K562 (cell line): ENCODE measurements at regions not wholly inside any gene's neighbourhood (a gene's known extent, or its start where the extent isn't known, plus 50 kb on each side); places are given as distances from the start of the nearest gene placed in this dataset.

Experiments
- CEBPB ChIP-seq: fragments of 450-650 bp; IDR thresholded peaks from 2 replicates; pipeline ENCODE4 v1.6.1; 2016; ENCODE audit warnings: missing genetic modification characterization, missing compliant biosample characterization
- LARP7 ChIP-seq: fragments of 450-650 bp; IDR thresholded peaks from 2 replicates; pipeline ENCODE4 v1.6.1; 2016
- NFXL1 ChIP-seq: fragments of 450-650 bp; formaldehyde crosslinking; IDR thresholded peaks from 2 replicates; pipeline ENCODE4 v1.4.0; 2021; ENCODE audit warnings: mild to moderate bottlenecking
- POLR2G ChIP-seq: fragments of 200-400 bp; formaldehyde crosslinking; IDR thresholded peaks from 2 replicates; pipeline ENCODE4 v1.6.1; 2017; ENCODE audit warnings: low read depth, mild to moderate bottlenecking, antibody characterized with exemption, low read length, moderate library complexity
- PPARD ChIP-seq: fragments of 250-450 bp; sonication (Bioruptor Pico); IDR thresholded peaks from 2 replicates; pipeline ENCODE4 v1.8.0; 2022; ENCODE audit warnings: inconsistent platforms, mild to moderate bottlenecking, moderate library complexity
- TEAD4 ChIP-seq, 2 experiments: sonication (generic) in 1 of 2; formaldehyde crosslinking in 1 of 2; IDR thresholded peaks; 2 replicates each; pipeline versions ENCODE4 v1.6.1 to v1.8.0; 2012 to 2022; ENCODE audit warnings: borderline replicate concordance in 1 of 2, inconsistent platforms in 1 of 2, low read length in 1 of 2, mild to moderate bottlenecking in 1 of 2, missing genetic modification reagents in 1 of 2
- ZSCAN29 ChIP-seq: fragments of 450-650 bp; IDR thresholded peaks from 2 replicates; pipeline ENCODE4 v1.6.1; 2017
- ZZZ3 ChIP-seq: fragments of 450-650 bp; IDR thresholded peaks from 2 replicates; pipeline ENCODE4 v1.6.1; 2016; ENCODE audit warnings: antibody characterized with exemption, mild to moderate bottlenecking, moderate library complexity
- TF ChIP-seq, protein P1 (sequence below), 2 experiments: fragments of 450-650 bp; IDR thresholded peaks; 2 replicates each; pipeline ENCODE4 v1.6.1; 2016; ENCODE audit warnings: mild to moderate bottlenecking in 2 of 2, borderline replicate concordance in 1 of 2, low read depth in 1 of 2, moderate library complexity in 1 of 2

DNA sequence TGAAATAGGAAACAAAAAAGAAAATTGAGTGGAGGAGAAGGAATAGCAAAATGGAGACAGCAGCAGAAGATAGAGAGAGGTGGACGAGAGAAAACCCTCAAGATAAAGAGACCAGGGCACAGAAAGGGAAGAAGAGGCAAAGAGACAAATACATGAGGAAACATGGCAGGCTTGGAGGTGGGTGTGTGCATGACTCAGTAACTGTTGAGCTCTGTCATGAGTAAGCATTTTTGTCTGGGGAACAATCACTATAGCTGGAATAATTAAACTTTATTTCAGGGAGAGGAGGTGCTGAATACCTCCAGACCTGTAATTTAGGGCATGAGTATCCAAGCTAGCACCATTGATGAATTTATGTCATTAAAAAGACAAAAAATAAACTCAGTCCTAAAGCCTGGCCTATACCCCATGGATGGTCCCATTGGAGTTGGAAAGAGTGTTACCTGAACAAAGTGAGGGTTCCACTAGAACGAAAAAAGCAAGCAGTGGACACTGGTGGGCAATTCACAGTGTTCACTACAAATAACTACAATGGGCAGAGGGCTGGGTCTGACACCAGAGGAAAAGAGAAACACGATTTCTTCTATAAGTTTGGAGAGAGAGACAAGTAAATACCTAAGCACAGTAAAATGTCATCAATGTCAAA lies 145.5 kb downstream of the ADCYAP1 start (continued):
- TF ChIP-seq, protein P1, sequence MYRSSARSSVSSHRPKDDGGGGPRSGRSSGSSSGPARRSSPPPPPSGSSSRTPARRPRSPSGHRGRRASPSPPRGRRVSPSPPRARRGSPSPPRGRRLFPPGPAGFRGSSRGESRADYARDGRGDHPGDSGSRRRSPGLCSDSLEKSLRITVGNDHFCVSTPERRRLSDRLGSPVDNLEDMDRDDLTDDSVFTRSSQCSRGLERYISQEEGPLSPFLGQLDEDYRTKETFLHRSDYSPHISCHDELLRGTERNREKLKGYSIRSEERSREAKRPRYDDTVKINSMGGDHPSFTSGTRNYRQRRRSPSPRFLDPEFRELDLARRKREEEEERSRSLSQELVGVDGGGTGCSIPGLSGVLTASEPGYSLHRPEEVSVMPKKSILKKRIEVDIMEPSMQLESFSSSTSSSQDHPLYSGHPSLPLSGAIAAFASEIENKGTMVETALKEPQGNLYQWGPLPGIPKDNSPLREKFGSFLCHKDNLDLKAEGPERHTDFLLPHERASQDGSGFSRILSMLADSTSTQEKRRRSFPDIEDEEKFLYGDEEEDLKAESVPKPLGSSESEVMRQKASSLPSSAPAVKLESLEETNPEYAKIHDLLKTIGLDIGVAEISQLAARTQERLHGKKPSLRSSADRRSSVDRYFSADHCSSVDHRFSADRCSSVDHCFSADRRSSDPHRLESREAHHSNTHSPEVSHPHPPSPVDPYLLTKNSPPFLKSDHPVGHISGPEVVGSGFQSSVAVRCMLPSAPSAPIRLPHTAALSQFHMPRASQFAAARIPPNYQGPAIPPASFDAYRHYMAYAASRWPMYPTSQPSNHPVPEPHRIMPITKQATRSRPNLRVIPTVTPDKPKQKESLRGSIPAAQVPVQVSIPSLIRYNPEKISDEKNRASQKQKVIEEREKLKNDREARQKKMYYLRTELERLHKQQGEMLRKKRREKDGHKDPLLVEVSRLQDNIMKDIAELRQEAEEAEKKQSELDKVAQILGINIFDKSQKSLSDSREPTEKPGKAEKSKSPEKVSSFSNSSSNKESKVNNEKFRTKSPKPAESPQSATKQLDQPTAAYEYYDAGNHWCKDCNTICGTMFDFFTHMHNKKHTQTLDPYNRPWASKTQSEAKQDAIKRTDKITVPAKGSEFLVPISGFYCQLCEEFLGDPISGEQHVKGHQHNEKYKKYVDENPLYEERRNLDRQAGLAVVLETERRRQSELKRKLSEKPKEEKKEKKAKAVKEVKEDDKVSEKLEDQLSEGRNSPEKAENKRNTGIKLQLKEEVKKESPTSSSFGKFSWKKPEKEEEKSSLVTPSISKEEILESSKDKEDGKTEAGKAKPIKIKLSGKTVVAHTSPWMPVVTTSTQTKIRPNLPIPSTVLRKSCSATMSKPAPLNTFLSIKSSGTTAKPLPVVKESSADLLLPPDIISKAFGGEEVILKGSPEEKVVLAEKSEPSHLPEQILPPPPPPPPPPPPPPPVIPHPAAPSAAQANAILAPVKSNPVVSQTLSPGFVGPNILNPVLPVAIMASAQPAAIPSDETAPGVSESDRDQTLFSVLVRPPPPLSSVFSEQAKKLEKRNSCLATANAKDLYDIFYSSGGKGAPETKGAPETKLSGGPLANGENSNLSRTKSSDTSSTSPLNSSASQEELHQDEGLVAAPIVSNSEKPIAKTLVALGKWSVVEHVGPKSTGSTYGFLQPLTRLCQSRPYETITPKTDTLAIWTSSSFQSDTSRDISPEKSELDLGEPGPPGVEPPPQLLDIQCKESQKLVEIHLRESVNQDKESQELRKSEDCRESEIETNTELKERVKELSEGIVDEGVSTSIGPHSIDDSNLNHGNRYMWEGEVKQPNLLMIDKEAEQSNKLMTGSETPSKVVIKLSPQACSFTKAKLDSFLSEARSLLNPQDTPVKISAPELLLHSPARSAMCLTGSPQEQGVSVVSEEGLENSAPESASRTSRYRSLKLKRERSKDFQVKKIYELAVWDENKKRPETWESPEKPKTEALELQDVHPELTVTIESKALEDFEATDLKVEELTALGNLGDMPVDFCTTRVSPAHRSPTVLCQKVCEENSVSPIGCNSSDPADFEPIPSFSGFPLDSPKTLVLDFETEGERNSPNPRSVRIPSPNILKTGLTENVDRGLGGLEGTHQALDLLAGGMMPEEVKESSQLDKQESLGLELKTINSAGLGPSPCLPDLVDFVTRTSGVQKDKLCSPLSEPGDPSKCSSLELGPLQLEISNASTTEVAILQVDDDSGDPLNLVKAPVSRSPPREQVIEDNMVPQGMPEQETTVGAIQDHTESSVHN (IDR thresholded peaks at IDR 0.05; ENCODE audit: borderline replicate concordance in 1 of 2, low read depth in 1 of 2), result 0 out of 4 replicates have a peak, but pooled peaks of 1 of the 2 experiments have one; percentile 48
- no peak for TF ChIP-seq POLR2G
- no peak for TF ChIP-seq ZZZ3
- no peak for TF ChIP-seq NFXL1 (CRISPR knock-in tag)
- no peak for TF ChIP-seq LARP7
- no peak for TF ChIP-seq PPARD (CRISPR knock-in tag)
- no peak for TF ChIP-seq ZSCAN29
- TF ChIP-seq CEBPB (tag), result no peak
- TF ChIP-seq TEAD4 (IDR thresholded peaks at IDR 0.05; ENCODE audit: low read length), result no peak; the same call in 1 of the 2 replicates
- no peak for TF ChIP-seq TEAD4 (CRISPR knock-in tag; IDR thresholded peaks at IDR 0.05; ENCODE audit: borderline replicate concordance)
